ENCODE measurements at regions not wholly inside any gene's neighbourhood (a gene's known extent, or its start where the extent isn't known, plus 50 kb on each side); places are given as distances from the start of the nearest gene placed in this dataset.

DNA sequence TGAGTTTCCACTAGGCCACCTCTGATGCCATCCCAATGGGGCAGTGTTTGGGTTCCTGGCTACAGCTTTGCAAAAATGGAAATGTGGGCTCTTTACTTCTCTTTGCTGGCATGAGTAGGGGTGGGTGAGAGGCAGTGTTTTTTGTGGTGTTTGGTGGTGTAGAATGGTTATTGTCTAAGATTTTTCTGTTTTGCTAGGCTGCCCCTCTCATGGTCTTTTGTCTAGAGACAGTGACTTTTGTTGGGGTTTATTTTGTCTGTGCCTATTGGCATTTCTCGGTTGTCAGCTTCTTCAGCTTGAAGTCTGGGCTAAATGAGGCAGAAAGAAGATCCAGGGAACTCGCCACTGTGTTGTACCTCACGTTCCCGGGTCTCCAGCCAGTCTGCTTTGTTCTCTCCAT lies 112.1 kb downstream of the CENPF start:
- TF ChIP-seq GATA2 (IDR thresholded peaks at IDR 0.05; ENCODE audit: low read depth, low read length) (no peak), GATA3 (IDR thresholded peaks at IDR 0.05; ENCODE audit: low read depth, low read length) (no peak)

DNA sequence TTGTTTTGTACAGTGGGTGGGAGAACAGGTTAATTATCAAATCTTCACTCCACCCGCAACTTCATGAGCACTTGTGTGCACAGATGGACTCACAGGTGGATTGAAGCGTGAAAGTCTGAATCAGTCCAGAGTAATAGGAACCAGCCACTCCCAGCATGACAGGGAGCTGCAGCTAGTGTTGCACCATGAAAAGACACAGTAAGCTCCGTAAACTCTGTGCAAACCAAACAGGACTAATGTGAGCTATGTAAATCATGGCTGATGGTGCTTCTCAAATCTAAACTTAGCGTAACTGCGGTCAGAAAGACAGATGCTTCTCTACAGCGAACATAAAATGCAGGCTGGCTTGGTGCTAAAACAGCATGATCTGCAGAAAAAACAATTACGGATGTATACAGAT lies 114.4 kb downstream of the CENPF start:
- TF ChIP-seq GATA3 (IDR thresholded peaks at IDR 0.05; ENCODE audit: low read depth, low read length): no peak
- TF ChIP-seq GATA2 (IDR thresholded peaks at IDR 0.05; ENCODE audit: low read depth, low read length): no peak

DNA sequence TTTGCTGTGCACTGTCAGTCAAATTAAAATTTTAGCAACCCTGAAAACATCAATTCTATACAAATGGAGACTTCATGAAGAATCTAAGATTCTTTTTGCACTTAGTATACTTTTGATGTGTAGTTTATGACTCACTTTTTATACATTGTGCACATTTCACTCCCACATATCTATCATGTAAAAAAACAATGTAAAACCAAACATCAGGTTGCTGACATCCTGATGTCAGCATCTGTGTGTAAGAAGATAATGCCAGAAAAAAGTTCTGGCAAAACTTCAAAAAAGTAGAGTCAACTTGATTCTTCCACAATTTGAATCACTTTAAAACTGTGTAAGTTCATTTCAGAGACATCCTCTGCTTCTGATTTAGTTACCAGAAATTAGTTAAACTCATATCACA lies 115.7 kb downstream of the CENPF start:
- TF ChIP-seq GATA2 (IDR thresholded peaks at IDR 0.05; ENCODE audit: low read depth, low read length) (no peak), GATA3 (IDR thresholded peaks at IDR 0.05; ENCODE audit: low read depth, low read length) (no peak)

DNA sequence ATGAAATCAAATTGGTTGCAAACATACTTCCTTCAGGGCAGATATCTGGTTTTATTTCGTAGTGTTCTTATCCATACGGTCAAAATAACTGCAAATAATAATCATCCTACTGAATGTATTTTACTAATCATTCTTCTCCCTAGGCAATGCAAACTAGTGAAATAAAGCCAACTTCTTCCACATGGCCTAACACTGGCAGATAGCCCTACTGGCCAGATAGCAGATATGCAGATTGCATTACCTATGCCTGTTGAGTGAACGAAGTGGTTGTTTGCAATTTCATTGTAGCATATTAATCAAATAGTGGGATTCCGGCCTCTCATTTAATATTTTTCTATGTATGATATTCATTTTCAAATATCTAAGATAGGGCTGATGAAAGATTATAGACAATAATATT lies 116.2 kb downstream of the CENPF start:
- TF ChIP-seq GATA2 (IDR thresholded peaks at IDR 0.05; ENCODE audit: low read depth, low read length) (no peak), GATA3 (IDR thresholded peaks at IDR 0.05; ENCODE audit: low read depth, low read length) (no peak)

DNA sequence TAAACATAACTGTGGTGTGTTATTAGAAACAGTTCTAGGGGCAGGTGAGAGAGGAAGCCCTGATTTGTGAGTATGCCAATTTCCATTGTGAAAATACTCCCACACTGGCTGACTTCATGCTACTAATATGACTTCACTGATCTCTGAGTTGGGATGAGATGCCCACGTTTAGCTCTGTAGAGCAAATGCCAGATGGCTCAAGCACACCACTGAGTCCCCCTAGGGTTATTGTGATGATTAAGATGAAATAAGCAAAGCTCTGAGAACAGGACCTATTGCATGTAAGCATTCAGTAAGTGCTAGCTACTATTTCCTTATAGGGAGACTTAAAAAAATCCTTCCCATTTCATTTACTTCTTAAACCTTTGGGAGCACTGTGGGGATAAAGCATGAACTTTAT lies 117.6 kb downstream of the CENPF start:
- TF ChIP-seq GATA2 (IDR thresholded peaks at IDR 0.05; ENCODE audit: low read depth, low read length): no peak
- no peak for TF ChIP-seq GATA3 (IDR thresholded peaks at IDR 0.05; ENCODE audit: low read depth, low read length)

DNA sequence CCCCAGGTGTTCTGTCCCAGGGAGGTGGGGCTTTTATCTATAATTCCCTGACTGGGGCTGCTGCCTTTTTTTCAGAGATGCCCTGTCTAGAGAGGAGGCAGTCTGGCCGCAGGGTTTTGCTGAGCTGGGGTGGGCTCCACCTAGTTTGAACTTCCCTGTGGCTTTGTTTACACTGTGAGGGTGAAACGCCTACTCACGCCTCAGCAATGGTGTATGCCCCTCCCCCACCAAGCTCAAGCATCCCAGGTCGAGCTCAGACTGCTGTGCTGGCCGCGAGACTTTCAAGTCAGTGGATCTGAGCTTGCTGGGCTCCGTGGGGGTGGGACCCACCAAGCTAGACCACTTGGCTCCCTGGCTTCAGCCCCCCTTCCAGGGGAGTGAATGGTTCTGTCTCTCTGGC lies 124.3 kb downstream of the CENPF start:
- TF ChIP-seq GATA2 (IDR thresholded peaks at IDR 0.05; ENCODE audit: low read depth, low read length): no peak
- no peak for TF ChIP-seq GATA3 (IDR thresholded peaks at IDR 0.05; ENCODE audit: low read depth, low read length)

DNA sequence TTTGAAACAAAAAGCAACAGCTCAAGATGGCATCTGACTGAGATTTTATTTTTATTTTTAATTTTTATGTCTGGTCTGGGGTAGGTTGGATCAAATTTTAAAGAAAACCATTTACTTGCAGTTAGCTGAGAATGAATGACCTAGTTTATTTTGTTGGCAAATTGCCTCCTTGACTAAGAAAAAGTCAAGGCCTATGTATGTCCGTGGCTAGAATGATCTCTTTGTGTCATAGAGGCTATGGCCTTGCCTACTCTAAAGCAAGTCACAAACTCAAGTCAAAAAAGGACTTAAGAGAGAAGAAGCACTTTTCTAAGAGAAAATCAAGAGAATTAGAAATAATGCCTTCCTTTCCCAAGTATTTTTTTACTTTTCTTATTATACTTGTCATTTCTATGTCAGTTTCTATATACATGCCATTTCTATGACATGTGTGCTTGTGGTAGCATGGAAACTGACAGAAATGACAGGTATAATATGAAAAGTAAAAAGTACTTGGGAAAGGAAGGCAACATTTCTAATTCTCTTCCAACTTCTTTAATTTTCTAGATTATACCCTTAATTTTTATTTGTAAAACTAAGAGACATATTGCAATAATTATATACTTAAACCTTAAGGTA lies 136.7 kb downstream of the CENPF start:
- no peak for TF ChIP-seq GATA3 (IDR thresholded peaks at IDR 0.05; ENCODE audit: low read depth, low read length)
- no peak for TF ChIP-seq GATA2 (IDR thresholded peaks at IDR 0.05; ENCODE audit: low read depth, low read length)

DNA sequence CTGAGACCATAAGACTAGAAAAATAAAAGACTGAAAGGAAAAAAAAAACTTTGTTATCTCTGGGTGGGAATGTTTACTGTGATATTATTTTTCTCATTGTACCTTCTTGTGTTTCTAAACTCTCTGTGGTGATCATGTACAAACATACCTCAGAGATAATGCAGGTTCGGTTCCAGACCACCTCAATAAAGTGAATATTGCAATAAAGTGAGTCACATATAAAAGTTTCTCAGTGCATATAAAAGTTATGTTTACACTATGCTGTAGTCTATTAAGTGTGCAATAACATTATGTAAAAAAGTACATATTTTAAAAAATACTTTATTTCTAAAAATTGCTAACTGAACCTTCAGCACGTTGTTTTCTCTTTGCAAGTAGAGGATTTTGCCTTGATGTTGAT lies 137.5 kb downstream of the CENPF start:
- TF ChIP-seq GATA3 (IDR thresholded peaks at IDR 0.05; ENCODE audit: low read depth, low read length) (no peak), GATA2 (IDR thresholded peaks at IDR 0.05; ENCODE audit: low read depth, low read length) (no peak)

DNA sequence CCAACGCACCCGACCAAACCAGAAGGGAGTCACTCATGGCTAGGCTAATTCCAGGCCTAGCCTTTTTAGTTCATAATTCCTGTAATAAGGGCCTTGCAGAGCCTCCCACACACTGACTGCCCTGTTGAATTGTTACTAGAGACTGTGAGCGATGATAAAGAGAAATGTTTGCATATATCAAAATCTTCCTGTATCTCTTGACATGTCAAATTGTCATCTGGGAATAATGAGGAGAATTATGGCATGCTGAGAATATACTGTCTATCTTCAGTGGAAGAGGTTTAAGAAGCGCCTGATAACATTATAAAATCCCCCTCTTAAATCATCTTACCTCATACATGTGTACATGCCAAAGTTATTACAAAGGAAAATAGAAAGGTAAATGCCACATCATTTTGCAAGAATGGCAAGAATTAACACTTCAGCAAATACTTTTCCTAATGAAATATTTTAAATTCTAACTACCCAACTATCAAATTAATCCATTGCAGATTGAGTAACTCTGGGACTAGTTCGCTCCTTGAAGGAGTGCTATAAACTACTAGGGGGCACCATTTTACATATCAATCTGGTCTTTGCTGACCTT lies 144.1 kb downstream of the CENPF start:
- TF ChIP-seq GATA3 (IDR thresholded peaks at IDR 0.05; ENCODE audit: low read depth, low read length): no peak
- TF ChIP-seq GATA2 (IDR thresholded peaks at IDR 0.05; ENCODE audit: low read depth, low read length): no peak

DNA sequence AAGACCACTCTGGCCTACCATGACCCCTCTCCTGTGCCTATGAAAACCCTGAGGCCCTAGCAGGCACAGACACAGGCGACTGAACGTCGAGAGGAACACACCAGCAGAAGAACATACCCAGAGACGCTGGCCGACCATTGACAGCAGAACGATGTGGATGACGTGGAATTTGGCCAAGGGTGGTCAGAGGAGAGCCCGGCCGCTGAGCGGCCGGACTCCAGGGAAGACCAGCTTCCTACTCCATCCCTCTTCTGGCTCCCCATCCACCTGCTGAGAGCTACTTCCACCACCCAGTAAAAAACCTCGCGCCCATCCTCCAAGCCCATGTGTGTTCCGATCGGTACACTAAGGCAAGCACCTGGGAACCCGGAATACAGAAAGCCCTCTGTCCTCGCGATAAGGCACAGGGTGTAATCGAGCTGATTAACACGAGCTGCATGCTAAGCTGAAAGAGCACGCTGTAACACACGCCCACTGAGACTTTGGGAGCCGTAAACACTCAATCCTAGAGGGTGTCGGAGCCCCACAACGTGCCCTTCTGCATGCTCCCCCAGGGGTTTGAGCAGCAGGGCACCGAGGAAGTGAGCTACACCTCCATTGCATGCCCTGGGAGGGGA lies 150.3 kb downstream of the CENPF start:
- TF ChIP-seq GATA3 (IDR thresholded peaks at IDR 0.05; ENCODE audit: low read depth, low read length) (no peak), GATA2 (IDR thresholded peaks at IDR 0.05; ENCODE audit: low read depth, low read length) (no peak)

DNA sequence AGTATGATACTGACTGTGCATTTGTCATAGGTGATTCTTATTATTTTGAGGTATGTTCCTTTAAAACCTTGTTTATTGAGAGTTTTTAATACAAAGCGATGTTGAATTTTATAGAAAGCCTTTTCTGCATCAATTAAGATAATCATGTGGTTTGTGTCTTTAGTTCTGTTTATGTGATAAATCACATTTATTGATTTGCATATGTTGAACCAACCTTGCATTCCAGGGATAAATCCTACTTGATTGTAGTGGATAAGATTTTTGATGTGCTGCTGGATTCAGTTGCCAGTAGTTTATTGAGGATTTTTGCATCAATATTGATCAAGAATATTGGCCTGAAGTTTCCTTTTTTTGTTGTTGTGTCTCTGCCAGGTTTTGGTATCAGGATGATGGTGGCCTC lies 158.0 kb downstream of the CENPF start:
- TF ChIP-seq GATA3 (IDR thresholded peaks at IDR 0.05; ENCODE audit: low read depth, low read length): no peak
- no peak for TF ChIP-seq GATA2 (IDR thresholded peaks at IDR 0.05; ENCODE audit: low read depth, low read length)

DNA sequence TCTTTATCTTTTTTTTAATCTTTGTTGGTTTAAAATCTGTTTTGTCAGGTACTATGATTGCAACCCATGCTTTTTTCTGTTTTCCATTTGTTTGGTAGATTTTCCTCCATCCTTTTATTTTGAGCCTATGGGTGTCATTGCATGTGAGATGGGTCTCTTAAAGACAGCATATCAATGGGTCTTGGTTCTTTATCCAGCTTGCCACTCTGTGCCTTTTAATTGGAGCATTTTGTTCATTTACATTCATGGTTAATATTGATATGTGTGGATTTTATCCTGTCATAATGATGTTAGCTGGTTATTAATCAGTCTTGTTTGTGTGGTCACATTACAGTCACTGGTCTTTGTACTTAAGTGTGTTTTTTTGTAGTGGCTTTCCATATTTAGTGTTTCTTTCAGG lies 159.9 kb downstream of the CENPF start:
- no peak for TF ChIP-seq GATA3 (IDR thresholded peaks at IDR 0.05; ENCODE audit: low read depth, low read length)
- TF ChIP-seq GATA2 (IDR thresholded peaks at IDR 0.05; ENCODE audit: low read depth, low read length): no peak

DNA sequence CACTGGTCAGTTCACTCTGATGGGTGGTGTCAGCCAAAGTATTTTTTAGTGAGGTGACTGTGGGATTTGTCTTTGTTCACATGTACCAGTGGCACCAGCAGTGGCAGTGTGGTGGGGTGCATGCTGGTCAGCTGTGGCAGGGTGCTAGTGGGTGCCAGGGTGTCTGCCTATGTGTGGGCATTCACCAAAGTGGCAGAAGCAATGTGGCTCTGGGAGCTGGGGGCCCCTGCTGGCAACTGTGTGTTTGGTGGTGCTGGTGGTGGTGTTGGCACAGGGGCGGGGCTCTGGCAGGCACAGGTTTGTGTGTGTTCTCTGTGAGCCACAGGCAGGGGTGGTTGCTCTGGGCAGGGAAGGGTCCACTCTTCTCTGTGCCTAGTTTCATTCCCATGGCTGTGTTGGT lies 161.5 kb downstream of the CENPF start:
- TF ChIP-seq GATA3 (IDR thresholded peaks at IDR 0.05; ENCODE audit: low read depth, low read length): no peak
- no peak for TF ChIP-seq GATA2 (IDR thresholded peaks at IDR 0.05; ENCODE audit: low read depth, low read length)

DNA sequence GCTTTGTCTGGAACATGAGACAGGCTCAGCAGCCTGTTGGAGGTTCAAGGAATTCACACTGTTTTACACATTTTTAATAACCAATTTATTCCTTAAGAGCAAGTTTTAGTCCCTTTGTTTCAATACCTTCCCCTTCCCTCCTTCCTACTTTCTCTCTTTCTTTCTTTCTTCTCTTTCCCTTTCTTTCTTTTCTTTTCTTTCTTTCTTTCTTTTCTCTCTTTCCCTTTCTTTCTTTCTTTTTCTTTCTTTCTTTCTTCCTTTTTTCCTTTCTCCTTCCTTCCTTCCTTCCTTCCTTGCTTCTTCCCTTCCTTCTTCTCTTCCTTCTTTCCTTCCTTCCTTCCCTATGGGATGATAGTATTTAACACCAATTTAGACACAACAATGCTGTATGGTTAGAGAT lies 164.2 kb downstream of the CENPF start:
- TF ChIP-seq GATA2 (IDR thresholded peaks at IDR 0.05; ENCODE audit: low read depth, low read length) (no peak), GATA3 (IDR thresholded peaks at IDR 0.05; ENCODE audit: low read depth, low read length) (no peak)

DNA sequence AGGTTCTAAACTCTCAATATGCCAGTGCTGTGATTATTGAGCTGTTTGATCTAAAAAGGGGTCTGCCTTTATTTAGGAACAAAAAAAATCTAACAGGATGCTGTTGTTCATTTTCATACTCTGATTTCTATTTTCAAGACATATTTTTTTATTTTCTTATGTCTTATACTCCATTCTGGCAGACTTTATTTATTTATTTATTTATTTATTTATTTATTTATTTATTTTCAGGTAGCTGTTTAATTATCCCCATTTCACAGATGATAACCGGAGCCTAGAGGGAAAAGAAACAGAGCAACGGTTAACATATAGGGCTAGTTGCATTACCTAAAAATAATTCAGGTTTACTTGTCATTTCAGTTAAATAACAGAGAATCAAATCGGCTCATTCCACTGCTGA lies 174.4 kb downstream of the CENPF start:
- TF ChIP-seq GATA2 (IDR thresholded peaks at IDR 0.05; ENCODE audit: low read depth, low read length) (no peak), GATA3 (IDR thresholded peaks at IDR 0.05; ENCODE audit: low read depth, low read length) (no peak)
